ENCODE measurements at regions not wholly inside any gene's neighbourhood (a gene's known extent, or its start where the extent isn't known, plus 50 kb on each side); places are given as distances from the start of the nearest gene placed in this dataset.
"Not testable (repeated sequence)": the region's sequence is repeated elsewhere in the genome, so short reads cannot be mapped to it uniquely, and the experiment has no call there.

DNA sequence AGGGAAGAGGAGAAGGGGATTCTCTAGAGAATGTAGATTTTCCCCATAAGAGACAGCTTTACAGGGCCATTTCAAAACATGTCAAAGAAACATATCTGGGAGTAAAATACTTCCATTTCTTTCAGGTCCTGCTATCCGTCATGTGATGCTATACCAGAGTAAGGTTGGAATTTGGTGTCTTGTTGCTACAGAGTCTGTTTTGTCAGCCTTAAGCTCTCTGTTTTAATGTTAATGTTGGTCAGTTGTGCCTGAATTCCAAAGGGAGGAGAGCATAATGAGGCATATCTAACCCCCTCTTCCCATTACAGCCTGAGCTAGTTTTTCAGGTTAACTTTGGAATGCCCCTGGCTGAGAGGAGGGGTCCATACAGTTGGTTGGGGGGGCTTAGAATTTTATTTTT, 94.7 kb upstream of the CCDC71L start:
- TF ChIP-seq, protein P1, sequence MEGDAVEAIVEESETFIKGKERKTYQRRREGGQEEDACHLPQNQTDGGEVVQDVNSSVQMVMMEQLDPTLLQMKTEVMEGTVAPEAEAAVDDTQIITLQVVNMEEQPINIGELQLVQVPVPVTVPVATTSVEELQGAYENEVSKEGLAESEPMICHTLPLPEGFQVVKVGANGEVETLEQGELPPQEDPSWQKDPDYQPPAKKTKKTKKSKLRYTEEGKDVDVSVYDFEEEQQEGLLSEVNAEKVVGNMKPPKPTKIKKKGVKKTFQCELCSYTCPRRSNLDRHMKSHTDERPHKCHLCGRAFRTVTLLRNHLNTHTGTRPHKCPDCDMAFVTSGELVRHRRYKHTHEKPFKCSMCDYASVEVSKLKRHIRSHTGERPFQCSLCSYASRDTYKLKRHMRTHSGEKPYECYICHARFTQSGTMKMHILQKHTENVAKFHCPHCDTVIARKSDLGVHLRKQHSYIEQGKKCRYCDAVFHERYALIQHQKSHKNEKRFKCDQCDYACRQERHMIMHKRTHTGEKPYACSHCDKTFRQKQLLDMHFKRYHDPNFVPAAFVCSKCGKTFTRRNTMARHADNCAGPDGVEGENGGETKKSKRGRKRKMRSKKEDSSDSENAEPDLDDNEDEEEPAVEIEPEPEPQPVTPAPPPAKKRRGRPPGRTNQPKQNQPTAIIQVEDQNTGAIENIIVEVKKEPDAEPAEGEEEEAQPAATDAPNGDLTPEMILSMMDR (IDR thresholded peaks at IDR 0.05; ENCODE audit: low read depth, low read length), result no peak
- H3K4me3 ChIP-seq (ENCODE audit: low read depth, low read length), result no peak overlapping the region

DNA sequence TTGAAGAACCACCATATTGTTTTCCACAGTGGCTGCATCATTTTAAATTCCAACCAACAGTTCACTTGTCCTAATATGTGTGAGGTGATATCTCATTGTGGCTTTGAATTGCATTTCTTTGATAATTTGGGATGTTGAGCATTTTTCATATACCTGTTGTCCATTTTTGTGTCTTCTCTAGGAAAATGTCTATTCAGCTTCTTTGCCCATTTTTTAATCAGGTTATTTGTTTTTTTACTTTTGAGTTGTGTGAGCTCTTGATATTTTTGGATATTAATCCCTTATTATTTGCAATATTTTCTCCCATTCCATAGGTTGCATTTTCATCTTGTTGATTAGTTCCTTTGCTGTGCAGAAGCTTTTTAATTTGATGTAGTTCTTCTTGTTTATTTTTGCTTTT, 95.1 kb upstream of the CCDC71L start:
- no peak overlapping the region for H3K4me3 ChIP-seq (ENCODE audit: low read depth, low read length)
- TF ChIP-seq, protein P1 (IDR thresholded peaks at IDR 0.05; ENCODE audit: low read depth, low read length), result no peak

DNA sequence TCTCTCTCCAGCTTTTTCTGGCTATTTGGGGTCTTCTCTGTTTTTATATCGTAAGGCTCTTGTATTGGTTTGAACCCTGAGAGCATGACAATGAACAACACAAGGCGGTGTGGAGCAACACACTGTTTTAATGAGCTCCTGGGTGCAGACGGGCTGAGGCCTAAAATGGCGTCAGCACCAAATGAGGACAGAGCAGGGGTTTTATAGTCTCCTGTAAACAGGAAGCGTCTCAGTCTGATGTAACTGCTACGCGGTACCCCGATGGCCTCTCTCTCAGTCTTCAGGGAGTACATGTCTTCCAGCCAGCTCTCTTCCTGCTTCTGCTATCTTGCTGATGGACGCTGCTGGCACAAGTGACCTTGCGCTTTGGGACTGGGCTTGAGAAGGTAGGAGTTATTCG, 95.9 kb upstream of the CCDC71L start:
- TF ChIP-seq, protein P1 (IDR thresholded peaks at IDR 0.05; ENCODE audit: low read depth, low read length), result no peak
- no peak overlapping the region for H3K4me3 ChIP-seq (ENCODE audit: low read depth, low read length)

DNA sequence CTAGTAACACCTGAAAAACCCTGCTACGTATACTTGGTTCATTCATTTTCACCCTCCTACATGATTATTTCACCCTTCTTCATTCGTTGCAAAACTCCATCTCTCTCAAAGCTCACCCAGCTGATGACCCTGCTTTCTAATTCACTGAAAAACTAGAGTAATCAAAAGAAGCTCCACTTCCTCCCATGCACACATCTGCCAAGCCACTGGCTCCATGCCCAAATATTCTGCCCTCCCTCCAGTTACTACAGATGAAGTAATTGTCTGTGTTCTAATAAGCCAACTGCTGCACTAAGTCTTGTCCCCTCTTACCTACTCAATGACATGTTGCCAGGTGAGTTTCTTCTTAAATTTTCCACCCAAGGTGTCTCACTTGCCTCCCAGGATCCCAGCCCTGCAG, 96.9 kb upstream of the CCDC71L start:
- no peak overlapping the region for H3K4me3 ChIP-seq (ENCODE audit: low read depth, low read length)
- TF ChIP-seq, protein P1 (IDR thresholded peaks at IDR 0.05; ENCODE audit: low read depth, low read length), result no peak

DNA sequence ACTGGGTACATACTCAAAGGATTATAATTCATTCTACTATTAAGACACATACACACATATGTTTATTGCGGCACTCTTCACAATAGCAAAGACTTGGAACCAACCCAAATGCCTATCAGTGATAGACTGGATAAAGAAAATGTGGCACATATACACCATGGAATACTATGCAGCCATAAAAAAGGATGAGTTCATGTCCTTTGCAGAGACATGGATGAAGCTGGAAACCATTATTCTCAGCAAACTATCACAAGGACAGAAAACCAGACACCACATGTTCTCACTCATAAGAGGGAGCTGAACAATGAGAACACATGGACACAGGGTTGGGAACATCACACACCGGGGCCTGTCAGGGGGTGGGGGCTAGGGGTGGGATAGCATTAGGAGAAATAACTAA, 101.9 kb upstream of the CCDC71L start:
- not testable (repeated sequence) for H3K4me3 ChIP-seq (ENCODE audit: low read depth, low read length)

DNA sequence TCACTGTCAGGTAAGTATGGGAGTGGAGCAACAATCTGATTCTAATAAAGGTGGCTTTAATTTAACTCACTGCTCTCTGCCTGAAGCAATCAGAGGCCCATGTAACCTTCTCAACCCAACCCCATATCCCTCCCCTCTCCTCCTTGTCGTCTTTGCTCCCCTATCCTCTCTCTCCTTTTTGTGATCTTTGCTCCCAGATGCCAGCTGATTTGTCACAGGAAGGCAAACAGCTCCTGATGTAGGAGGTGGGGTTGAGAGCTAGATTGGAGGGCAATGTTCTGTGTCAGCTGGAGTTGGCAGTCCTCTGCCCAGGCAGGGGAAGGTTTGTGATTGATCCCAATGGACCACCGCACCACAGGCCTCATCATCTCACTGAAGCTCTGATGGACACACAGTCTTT, 101.4 kb upstream of the PIK3CG start:
- no peak overlapping the region for H3K4me3 ChIP-seq (ENCODE audit: low read depth, low read length)
- TF ChIP-seq, protein P1 (IDR thresholded peaks at IDR 0.05; ENCODE audit: low read depth, low read length), result no peak

DNA sequence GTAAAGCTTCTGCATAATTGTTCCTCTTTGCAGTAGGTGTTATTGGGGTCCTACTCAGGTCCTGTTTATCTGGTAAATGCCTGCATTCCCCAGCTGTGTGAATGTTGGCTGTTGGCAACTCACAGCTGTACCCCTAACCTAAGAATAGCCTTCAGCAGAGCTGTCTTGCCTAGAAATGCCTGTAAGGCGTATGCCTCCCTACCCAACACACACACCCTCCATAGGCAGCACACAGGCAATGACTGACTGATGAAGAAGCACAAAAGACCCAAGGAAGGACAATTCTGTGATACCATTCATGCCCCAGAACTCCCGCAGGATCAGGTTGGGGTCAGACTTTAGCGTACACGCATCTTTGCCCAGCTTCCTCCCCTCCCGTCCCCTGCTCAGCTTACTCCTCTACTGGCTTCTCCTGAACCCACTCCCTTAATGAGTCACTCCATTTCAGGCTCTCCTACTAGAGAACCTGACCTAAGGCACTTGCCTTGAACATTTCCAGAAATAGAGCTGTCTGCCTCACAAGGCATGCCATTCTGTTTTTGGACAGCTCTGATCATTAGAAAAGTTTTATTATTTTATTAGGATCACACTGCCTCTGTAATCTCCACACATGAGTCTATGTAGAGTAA, 99.2 kb upstream of the PIK3CG start:
- TF ChIP-seq, protein P1 (IDR thresholded peaks at IDR 0.05; ENCODE audit: low read depth, low read length), result no peak
- no peak overlapping the region for H3K4me3 ChIP-seq (ENCODE audit: low read depth, low read length)

DNA sequence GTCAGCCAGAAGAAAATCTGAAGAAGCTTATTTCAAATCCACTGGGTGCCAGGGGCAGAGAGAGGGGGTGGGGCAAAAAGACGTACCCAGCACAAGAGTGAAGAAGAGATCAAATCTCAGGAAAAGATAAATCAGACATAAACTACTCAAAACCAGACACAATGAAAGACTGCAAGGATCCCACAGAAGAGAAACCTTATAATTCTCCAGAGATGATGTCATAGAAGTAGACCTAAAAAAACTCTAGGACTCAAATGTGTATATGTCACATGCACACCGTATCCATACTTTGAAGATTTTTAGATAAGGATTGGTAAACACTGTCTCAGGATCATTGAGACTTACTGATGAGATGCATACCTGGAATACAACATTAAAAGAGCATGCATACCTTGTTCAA, 98.5 kb upstream of the PIK3CG start:
- TF ChIP-seq, protein P1 (IDR thresholded peaks at IDR 0.05; ENCODE audit: low read depth, low read length), result no peak
- no peak overlapping the region for H3K4me3 ChIP-seq (ENCODE audit: low read depth, low read length)
